Chondrocyte (in vitro differentiated cells): ENCODE measurements at regions not wholly inside any gene's neighbourhood (a gene's known extent, or its start where the extent isn't known, plus 50 kb on each side); places are given as distances from the start of the nearest gene placed in this dataset.

Experiments used
- DNase-seq: peaks from one replicate; pipeline ENCODE4 v3.0.0; 2021; ENCODE audit warnings: mixed read lengths, low spot score
- H3K27ac Mint-ChIP-seq: one replicate; pipeline ENCODE4 v1.8.0; 2021; ENCODE audit warnings: mild to moderate bottlenecking, moderate library complexity, mixed read lengths; ENCODE audit not compliant: unreplicated experiment
- H3K27me3 Mint-ChIP-seq: 2 replicates; pipeline ENCODE4 v1.8.0; 2021; ENCODE audit warnings: low read depth, mixed read lengths
- H3K36me3 Mint-ChIP-seq: 2 replicates; pipeline ENCODE4 v1.8.0; 2021; ENCODE audit warnings: low read depth, mixed read lengths
- H3K4me1 Mint-ChIP-seq: 2 replicates; pipeline ENCODE4 v1.8.0; 2021; ENCODE audit warnings: low read depth, mild to moderate bottlenecking, mixed read lengths
- H3K4me3 Mint-ChIP-seq: one replicate; pipeline ENCODE4 v1.8.0; 2021; ENCODE audit warnings: mild to moderate bottlenecking, moderate library complexity, mixed read lengths; ENCODE audit not compliant: unreplicated experiment
- H3K9me3 Mint-ChIP-seq: 2 replicates; pipeline ENCODE4 v1.8.0; 2021; ENCODE audit warnings: low read depth, mixed read lengths
- CTCF ChIP-seq: fragments of 200-600 bp; sonication (generic); IDR thresholded peaks from 2 replicates; pipeline ENCODE4 v1.5.0; 2021; ENCODE audit warnings: antibody characterized with exemption, mild to moderate bottlenecking, moderate library complexity

DNA sequence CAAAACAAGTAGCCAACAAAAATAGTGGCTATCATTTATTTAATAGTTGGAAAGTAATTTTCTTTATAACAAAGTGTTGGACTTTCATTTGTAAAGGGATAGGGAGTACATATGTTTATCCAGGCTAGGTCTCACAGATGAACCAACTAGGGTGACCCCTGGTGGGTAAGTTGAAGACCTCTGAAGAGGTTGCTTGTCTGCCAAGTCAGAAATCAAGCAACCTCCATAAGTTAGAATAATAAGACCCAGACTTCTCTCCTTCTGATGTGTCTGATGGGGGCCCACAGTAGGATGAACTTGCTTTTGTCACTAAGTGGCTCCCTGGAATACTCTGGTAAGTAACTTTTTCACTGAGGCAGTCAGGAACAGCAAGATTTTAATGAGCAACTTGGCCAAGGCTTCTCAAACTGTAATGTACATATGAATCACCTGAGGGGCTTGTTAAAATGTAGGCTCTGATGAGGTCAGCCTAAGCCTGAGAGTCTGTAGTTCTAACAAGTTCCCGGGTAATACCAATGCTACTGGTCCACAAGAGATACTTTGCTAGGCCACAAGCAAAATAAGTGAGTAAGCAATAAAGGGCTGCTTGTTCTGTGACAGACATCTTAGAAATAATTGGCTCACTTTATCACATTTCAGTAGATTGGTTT, 319.6 kb downstream of the PIK3C3 start:
- no peaks in the 10 kb centered on the region for H3K36me3 Mint-ChIP-seq
- no peak overlapping the region for H3K4me3 Mint-ChIP-seq
- no peak for DNase-seq
- no peaks in the 10 kb centered on the region for H3K9me3 Mint-ChIP-seq
- H3K4me1 Mint-ChIP-seq = no peaks in the 10 kb centered on the region
- H3K27ac Mint-ChIP-seq = no peak overlapping the region
- H3K27me3 Mint-ChIP-seq = no peaks in the 10 kb centered on the region
- TF ChIP-seq CTCF = peak; percentile 71

- no peak for TF ChIP-seq CTCF
- H3K27ac Mint-ChIP-seq = no peak overlapping the region
- no peaks in the 10 kb centered on the region for H3K9me3 Mint-ChIP-seq
- no peak overlapping the region for H3K4me3 Mint-ChIP-seq
- DNase-seq = no peak
- no peaks in the 10 kb centered on the region for H3K4me1 Mint-ChIP-seq
- H3K27me3 Mint-ChIP-seq = no peaks in the 10 kb centered on the region
- H3K36me3 Mint-ChIP-seq = no peaks in the 10 kb centered on the region
Observed at GRCh38 chr18:42275138-42275535, 320.1 kb downstream of the PIK3C3 start.

GRCh38 chr18:42275949-42276730, 321.1 kb downstream of the PIK3C3 start:
- H3K4me1 Mint-ChIP-seq = no peaks in the 10 kb centered on the region
- TF ChIP-seq CTCF = no peak
- H3K27me3 Mint-ChIP-seq = no peaks in the 10 kb centered on the region
- no peak overlapping the region for H3K4me3 Mint-ChIP-seq
- no peaks in the 10 kb centered on the region for H3K9me3 Mint-ChIP-seq
- H3K27ac Mint-ChIP-seq = no peak overlapping the region
- H3K36me3 Mint-ChIP-seq = no peaks in the 10 kb centered on the region
- DNase-seq = no peak

DNA sequence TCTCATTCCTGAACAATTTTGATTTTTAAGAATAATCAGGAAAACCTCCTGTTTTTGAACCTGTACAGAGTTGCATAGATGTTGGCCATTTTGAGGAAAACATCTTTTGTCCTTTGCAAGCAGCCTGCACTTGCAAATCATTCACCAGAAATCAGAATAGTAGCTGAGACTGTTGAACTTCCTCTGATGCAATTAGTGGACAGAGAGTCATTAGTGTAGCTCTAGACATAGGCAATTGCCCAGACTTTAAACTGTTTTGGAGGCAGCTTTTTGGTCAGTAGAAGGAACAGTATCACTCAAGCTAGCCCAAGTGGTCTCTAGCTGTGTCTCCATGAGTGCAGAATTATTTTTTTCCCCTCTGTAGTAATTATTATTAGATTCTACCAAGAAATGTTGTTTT, 326.1 kb downstream of the PIK3C3 start:
- no peaks in the 10 kb centered on the region for H3K4me1 Mint-ChIP-seq
- no peak overlapping the region for H3K4me3 Mint-ChIP-seq
- DNase-seq = no peak
- no peaks in the 10 kb centered on the region for H3K36me3 Mint-ChIP-seq
- no peak overlapping the region for H3K27ac Mint-ChIP-seq
- TF ChIP-seq CTCF = no peak
- no peaks in the 10 kb centered on the region for H3K27me3 Mint-ChIP-seq
- H3K9me3 Mint-ChIP-seq = no peaks in the 10 kb centered on the region

GRCh38 chr18:42281851-42282250, 326.8 kb downstream of the PIK3C3 start:
- no peak overlapping the region for H3K27ac Mint-ChIP-seq
- H3K27me3 Mint-ChIP-seq = no peaks in the 10 kb centered on the region
- no peaks in the 10 kb centered on the region for H3K4me1 Mint-ChIP-seq
- H3K4me3 Mint-ChIP-seq = no peak overlapping the region
- TF ChIP-seq CTCF = no peak
- no peaks in the 10 kb centered on the region for H3K36me3 Mint-ChIP-seq
- H3K9me3 Mint-ChIP-seq = no peaks in the 10 kb centered on the region
- DNase-seq = no peak
